Vagina (tissue), 2 donors: ENCODE measurements at regions not wholly inside any gene's neighbourhood (a gene's known extent, or its start where the extent isn't known, plus 50 kb on each side); places are given as distances from the start of the nearest gene placed in this dataset.
A peak's percentile ranks its signal among the peaks of the same experiment; 100 is the strongest.

Experiments used
- DNase-seq, 2 donors: peaks; one replicate each; pipeline ENCODE4 v3.0.0-alpha.2; 2017; ENCODE audit errors: extremely low spot score in 2 of 2
- H3K27ac ChIP-seq: fragments of 200-600 bp; sonication (generic); one replicate; pipeline ENCODE4 v1.5.1; 2019
- H3K27me3 ChIP-seq: fragments of 200-600 bp; sonication (generic); one replicate; pipeline ENCODE4 v1.5.1; 2019
- H3K36me3 ChIP-seq, 2 donors: fragments of 200-600 bp; sonication (generic); one replicate each; pipeline ENCODE4 v1.5.1; 2017 to 2019
- H3K4me1 ChIP-seq: fragments of 200-600 bp; sonication (generic); one replicate; pipeline ENCODE4 v1.5.1; 2019
- H3K4me3 ChIP-seq, 2 donors: fragments of 200-600 bp; sonication (generic); 1 replicate in 1 of 2; 2 replicates in 1 of 2; pipeline ENCODE4 v1.5.1; 2016 to 2019
- H3K9me3 ChIP-seq: fragments of 200-600 bp; sonication (generic); one replicate; pipeline ENCODE4 v1.5.1; 2019
- CTCF ChIP-seq, 3 experiments: fragments of 450-650 bp in 2 of 3; fragments of 200-600 bp in 1 of 3; sonication (generic) in 1 of 3; IDR thresholded peaks; one replicate each; pipeline ENCODE4 v1.5.1; 2017 to 2019; ENCODE audit warnings: antibody characterized with exemption in 3 of 3, mild to moderate bottlenecking in 2 of 3, moderate library complexity in 2 of 3
- POLR2A ChIP-seq, 2 donors: fragments of 450-650 bp; IDR thresholded peaks; one replicate each; pipeline ENCODE4 v1.6.1; 2017; ENCODE audit warnings: antibody characterized with exemption in 2 of 2, mild to moderate bottlenecking in 2 of 2, moderate library complexity in 2 of 2
- POLR2AphosphoS5 ChIP-seq, 2 donors: sonication (generic); formaldehyde crosslinking; IDR thresholded peaks; one replicate each; pipeline ENCODE4 v1.9.0; 2017; ENCODE audit warnings: antibody characterized with exemption in 2 of 2, mild to moderate bottlenecking in 2 of 2, low read depth in 1 of 2; ENCODE audit not compliant: insufficient read depth in 1 of 2
- intact Hi-C: fragments of 100-400 bp; cut with DNase I; formaldehyde crosslinking; loops from one replicate; pipeline ENCODE4 v1.15.1; 2023

GRCh38 chr11:92687724-92688123 is 281.7 kb upstream of the MTNR1B start:
- Histone ChIP-seq H3K27me3 (no peaks in the 10 kb centered on the region), H3K9me3 (no peaks in the 10 kb centered on the region), H3K4me1 (no peaks in the 10 kb centered on the region), H3K27ac (no peak overlapping the region), H3K36me3 (no peaks in the 10 kb centered on the region), H3K4me3 (no peak overlapping the region)
- DNase-seq, result no peak
- intact Hi-C loops, result no loop called here
- TF ChIP-seq POLR2A (IDR thresholded peaks at IDR 0.05) (no peak), POLR2AphosphoS5 (IDR thresholded peaks at IDR 0.05; ENCODE audit: insufficient read depth in 1 of 2, low read depth in 1 of 2) (no peak), CTCF (IDR thresholded peaks at IDR 0.05) (no peak)

GRCh38 chr11:92688416-92688815 is 281.0 kb upstream of the MTNR1B start:
- H3K9me3 ChIP-seq, result no peaks in the 10 kb centered on the region
- H3K27me3 ChIP-seq, result no peaks in the 10 kb centered on the region
- TF ChIP-seq POLR2AphosphoS5 (IDR thresholded peaks at IDR 0.05; ENCODE audit: insufficient read depth in 1 of 2, low read depth in 1 of 2) (no peak), POLR2A (IDR thresholded peaks at IDR 0.05) (no peak), CTCF (IDR thresholded peaks at IDR 0.05) (no peak)
- no peaks in the 10 kb centered on the region for H3K36me3 ChIP-seq
- intact Hi-C loops, result no loop called here
- no peak overlapping the region for H3K27ac ChIP-seq
- H3K4me3 ChIP-seq, result no peak overlapping the region
- DNase-seq, result no peak
- H3K4me1 ChIP-seq, result no peaks in the 10 kb centered on the region

- H3K4me1 ChIP-seq, result no peaks in the 10 kb centered on the region
- TF ChIP-seq POLR2AphosphoS5 (IDR thresholded peaks at IDR 0.05; ENCODE audit: insufficient read depth in 1 of 2, low read depth in 1 of 2) (no peak), CTCF (IDR thresholded peaks at IDR 0.05) (no peak)
- no peak overlapping the region for H3K27ac ChIP-seq
- H3K9me3 ChIP-seq, result no peaks in the 10 kb centered on the region
- no peak overlapping the region for H3K4me3 ChIP-seq
- no peaks in the 10 kb centered on the region for H3K36me3 ChIP-seq
- intact Hi-C loops, result no loop called here
- DNase-seq, result no peak
- H3K27me3 ChIP-seq, result no peaks in the 10 kb centered on the region
Observed at GRCh38 chr11:92692826-92693546, 276.5 kb upstream of the MTNR1B start.

GRCh38 chr11:92696076-92696475 is 273.4 kb upstream of the MTNR1B start:
- Histone ChIP-seq H3K4me1 (no peaks in the 10 kb centered on the region), H3K27ac (no peak overlapping the region), H3K4me3 (no peak overlapping the region), H3K36me3 (no peaks in the 10 kb centered on the region), H3K9me3 (no peaks in the 10 kb centered on the region), H3K27me3 (no peaks in the 10 kb centered on the region)
- intact Hi-C loops, result no loop called here
- TF ChIP-seq POLR2A (IDR thresholded peaks at IDR 0.05) (no peak), POLR2AphosphoS5 (IDR thresholded peaks at IDR 0.05; ENCODE audit: insufficient read depth in 1 of 2, low read depth in 1 of 2) (no peak), CTCF (IDR thresholded peaks at IDR 0.05) (no peak)
- no peak for DNase-seq

- TF ChIP-seq POLR2A (IDR thresholded peaks at IDR 0.05) (no peak), CTCF (IDR thresholded peaks at IDR 0.05) (no peak), POLR2AphosphoS5 (IDR thresholded peaks at IDR 0.05; ENCODE audit: insufficient read depth in 1 of 2, low read depth in 1 of 2) (no peak)
- Histone ChIP-seq H3K27ac (no peak overlapping the region), H3K27me3 (no peaks in the 10 kb centered on the region), H3K9me3 (no peaks in the 10 kb centered on the region), H3K36me3 (no peaks in the 10 kb centered on the region), H3K4me1 (no peaks in the 10 kb centered on the region), H3K4me3 (peak overlapping the region in 1 of 2 donors; percentile 27)
- intact Hi-C loops, result no loop called here
- no peak for DNase-seq
Observed at GRCh38 chr11:92697461-92698312, 271.8 kb upstream of the MTNR1B start.
